IMR-90 (cell line): ENCODE measurements at regions not wholly inside any gene's neighbourhood (a gene's known extent, or its start where the extent isn't known, plus 50 kb on each side); places are given as distances from the start of the nearest gene placed in this dataset.

Experiments used
- CHD1 ChIP-seq: IDR thresholded peaks from 2 replicates; pipeline ENCODE4 v1.6.1; 2012; ENCODE audit warnings: low read depth, low read length, improper control_type of control experiment
- CTCF ChIP-seq: conservative IDR thresholded peaks from 2 replicates; pipeline ENCODE4 v1.5.1; 2012; ENCODE audit warnings: mild to moderate bottlenecking, low read depth, low read length, improper control_type of control experiment
- MAFK ChIP-seq: IDR thresholded peaks from 2 replicates; pipeline ENCODE4 v1.6.1; 2012; ENCODE audit warnings: low read depth, low read length, improper control_type of control experiment
- POLR2A ChIP-seq: IDR thresholded peaks from 2 replicates; pipeline ENCODE4 v1.6.1; 2012; ENCODE audit warnings: mild to moderate bottlenecking, low read depth, low read length
- USF2 ChIP-seq: fragments of 150-350 bp; IDR thresholded peaks from 2 replicates; pipeline ENCODE4 v1.6.1; 2017; ENCODE audit warnings: mild to moderate bottlenecking, antibody characterized with exemption, low read length, low read depth

- TF ChIP-seq USF2 (no peak), MAFK (no peak), CTCF (no peak), CHD1 (no peak), POLR2A (no peak)
These were observed 86.0 kb upstream of the PAPPA start for GRCh38 chr9:116067566-116067965.
